ENCODE measurements at regions not wholly inside any gene's neighbourhood (a gene's known extent, or its start where the extent isn't known, plus 50 kb on each side); places are given as distances from the start of the nearest gene placed in this dataset.

DNA sequence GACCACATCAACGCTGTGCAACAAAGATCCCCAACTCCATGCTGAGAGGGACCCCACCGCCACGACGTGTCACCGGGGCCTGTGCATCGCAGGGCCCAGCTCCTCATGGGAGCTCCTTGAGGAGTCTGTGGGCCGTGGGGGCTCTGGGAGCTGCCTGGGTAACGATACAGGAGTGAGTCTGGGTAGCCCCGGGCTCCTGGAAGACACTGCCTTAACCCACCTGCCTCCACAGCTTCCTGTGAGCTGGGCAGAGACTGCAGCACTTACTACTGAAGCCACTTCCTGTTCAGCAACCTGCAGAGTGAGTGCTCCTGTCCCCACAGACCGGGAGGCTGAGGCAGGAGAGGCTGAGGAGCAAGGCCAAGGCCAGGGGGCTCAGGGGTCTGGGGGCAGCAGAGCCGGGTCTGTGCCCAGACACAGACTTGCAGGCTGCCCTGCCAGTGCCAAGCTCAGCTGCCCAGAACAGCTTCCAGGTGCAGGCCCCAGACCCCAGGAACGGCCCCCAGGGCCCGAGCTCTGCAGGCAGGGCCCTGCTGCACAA lies 226.7 kb downstream of the BRD1 start:
- DNase-seq: peak in 1 of 2 experiments; percentile 24

GRCh38 chr22:49600468-49600867 lies 227.2 kb downstream of the BRD1 start:
- no peak for DNase-seq

DNA sequence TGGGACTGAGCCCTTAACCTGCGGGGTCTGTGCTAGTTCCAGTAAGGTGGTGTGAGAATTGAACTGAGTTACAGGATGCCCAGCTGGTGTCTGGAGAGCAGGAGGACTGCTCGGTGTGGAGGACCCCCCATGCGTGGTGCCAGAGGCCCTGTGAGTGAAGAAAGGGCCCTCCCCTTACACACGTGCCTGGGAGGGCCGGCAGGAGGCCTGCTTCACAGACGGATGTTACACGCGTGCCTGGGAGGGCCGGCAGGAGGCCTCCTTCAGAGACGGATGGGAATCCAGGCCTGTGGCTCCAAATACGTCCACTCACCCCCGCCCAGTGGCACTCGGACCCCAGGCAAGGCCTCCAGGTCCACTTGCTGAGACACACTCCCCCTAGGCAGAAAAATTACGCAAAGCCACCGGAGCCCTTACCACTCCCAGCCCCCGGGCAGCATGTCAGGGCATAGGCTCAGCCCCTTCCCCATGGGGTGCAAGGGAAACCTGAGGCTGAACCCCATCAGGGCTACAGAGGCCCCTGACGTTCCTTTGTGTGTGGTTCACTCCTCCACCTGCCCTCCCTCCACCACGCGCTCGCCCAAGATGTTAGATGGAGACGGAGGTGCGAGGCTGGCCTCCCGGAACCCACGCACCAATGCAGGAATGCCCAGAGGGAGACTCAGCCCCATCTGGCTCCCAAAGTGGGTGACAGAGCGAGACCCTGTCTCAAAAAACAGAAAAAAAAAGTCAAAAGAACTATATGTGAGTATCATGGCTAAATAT lies 227.8 kb downstream of the BRD1 start:
- DNase-seq: no peak

GRCh38 chr22:49599039-49599438 lies 228.6 kb downstream of the BRD1 start:
- no peak for DNase-seq

GRCh38 chr22:49598338-49598737 lies 229.3 kb downstream of the BRD1 start:
- no peak for DNase-seq

GRCh38 chr22:49597428-49598039 lies 230.1 kb downstream of the BRD1 start:
- no peak for DNase-seq

- DNase-seq: no peak
These were observed 232.1 kb downstream of the BRD1 start for GRCh38 chr22:49595465-49596078.

DNA sequence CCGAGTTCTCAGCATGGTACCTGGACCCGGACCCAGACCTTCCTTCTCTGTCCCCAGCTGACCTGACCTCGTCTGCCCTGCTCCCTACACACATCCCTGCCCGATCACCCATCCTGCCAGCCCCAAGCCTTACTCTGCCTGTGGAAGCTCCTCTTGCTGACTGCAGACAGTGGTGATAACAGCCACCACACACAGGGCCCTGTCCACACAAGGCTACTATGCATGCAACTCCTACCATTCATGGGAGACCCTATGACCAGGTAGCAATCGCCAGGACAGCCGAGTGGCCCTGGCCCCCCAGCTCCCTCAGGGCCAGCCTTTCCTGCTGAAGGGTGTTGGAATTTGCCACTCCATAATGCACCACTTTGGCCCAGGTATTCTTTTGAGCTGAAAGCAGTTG lies 233.6 kb downstream of the BRD1 start:
- no peak for DNase-seq

DNA sequence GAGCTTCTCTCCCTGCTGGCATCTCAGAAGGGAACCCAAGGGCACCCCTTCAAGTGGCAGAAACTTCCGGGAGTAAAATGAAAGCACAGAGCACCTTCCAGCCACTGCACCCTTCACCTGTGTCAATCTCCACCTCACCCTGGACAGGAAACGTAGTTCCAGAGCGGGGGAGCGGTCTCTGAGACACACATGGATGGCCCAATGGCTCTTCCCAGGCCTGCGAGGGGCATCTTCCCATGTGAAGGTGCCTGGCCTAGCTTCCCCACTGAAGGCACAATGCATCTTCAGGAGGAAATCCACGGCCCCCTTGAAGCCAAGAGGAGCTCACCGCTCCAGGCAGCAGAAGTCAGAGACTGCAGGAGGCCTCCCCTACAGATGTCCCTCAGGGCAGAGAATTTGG lies 234.2 kb downstream of the BRD1 start:
- DNase-seq: no peak

GRCh38 chr22:49592780-49593501 lies 234.7 kb downstream of the BRD1 start:
- no peak for DNase-seq

- no peak for DNase-seq
These were observed 236.7 kb downstream of the BRD1 start for GRCh38 chr22:49590851-49591445.

DNA sequence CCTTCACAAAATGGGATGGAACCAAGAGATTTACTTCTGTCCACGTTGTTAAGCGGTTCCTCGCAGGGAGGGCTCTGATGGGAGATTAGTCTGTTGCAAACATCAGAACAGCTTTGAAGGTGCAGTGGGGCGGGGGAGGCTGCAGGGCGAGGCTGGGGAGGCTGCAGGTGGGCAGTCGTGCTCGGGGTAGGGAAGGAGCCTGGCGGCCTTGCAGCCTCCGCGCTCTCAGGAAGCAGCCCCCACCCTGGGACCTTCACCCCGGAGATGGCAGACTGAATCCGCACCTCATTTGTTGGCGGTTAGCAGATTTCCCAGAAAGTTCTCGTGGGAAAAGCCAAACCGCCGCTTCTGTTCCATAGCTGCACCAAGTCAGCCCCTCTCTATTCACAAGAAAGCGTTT lies 237.3 kb downstream of the BRD1 start:
- no peak for DNase-seq

DNA sequence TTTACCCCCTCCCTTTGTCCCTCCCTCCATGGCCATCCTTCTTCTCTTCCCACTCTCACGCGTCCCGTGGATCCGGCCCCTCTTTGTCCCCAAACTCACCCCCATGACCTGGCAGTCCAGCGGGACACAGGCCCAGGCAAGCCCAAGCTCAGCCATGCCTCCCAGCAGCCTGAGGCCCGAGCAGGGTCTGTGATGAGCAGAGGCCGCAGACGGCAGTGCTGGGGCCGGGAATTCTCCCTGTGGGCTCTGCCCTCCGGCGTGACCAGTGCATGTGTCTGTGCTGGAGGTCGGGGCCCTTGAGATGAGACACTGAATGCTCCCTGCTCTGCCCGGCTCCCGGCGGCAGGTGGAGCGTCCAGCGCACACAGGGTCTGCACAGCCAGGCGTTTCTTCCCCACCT lies 237.9 kb downstream of the BRD1 start:
- no peak for DNase-seq

GRCh38 chr22:49589301-49589700 lies 238.4 kb downstream of the BRD1 start:
- DNase-seq: no peak

GRCh38 chr22:49588739-49589138 lies 238.9 kb downstream of the BRD1 start:
- DNase-seq: no peak

DNA sequence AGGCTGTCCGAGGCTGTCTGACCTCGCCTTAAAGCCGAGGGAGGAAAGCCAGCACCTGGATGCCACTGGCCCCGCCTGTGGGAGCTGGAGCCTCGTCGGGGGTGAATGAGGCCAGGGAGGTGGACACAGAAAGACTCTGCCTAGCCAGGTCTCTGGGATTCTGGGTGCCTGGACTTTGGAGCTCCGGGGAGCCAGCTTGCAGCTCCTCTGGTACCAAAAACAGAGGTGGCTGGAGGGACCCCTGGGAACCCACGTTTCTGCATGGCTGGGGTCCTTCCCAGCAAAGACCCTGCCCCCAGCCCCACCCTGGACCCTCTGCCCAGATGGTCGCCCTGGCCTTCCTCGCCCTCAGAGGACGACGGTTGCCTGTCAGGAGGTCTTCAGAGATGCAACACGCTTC lies 239.7 kb downstream of the BRD1 start:
- DNase-seq: no peak

GRCh38 chr22:49587421-49587820 lies 240.3 kb downstream of the BRD1 start:
- no peak for DNase-seq

DNA sequence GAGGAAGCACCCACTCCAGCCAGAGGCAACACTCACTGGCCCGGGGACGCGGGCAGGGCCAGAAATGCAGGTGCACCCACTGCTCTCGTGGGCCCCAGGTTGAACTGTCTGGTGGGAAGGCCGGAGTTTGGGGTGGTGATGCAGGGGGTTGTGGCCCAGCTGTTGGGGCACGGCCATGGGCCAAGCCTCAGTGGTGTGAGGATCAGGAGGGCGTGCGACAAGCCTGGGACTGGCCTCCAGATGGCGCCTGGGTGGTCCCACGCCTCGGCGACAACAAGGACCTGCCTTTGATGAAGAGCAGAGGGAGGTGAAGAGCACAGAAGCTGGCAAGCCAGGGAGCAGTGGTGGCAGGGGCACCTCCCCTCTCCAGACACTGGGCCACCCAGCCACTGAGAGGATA lies 240.8 kb downstream of the BRD1 start:
- DNase-seq: no peak

GRCh38 chr22:49586244-49586748 lies 241.4 kb downstream of the BRD1 start:
- no peak for DNase-seq

DNA sequence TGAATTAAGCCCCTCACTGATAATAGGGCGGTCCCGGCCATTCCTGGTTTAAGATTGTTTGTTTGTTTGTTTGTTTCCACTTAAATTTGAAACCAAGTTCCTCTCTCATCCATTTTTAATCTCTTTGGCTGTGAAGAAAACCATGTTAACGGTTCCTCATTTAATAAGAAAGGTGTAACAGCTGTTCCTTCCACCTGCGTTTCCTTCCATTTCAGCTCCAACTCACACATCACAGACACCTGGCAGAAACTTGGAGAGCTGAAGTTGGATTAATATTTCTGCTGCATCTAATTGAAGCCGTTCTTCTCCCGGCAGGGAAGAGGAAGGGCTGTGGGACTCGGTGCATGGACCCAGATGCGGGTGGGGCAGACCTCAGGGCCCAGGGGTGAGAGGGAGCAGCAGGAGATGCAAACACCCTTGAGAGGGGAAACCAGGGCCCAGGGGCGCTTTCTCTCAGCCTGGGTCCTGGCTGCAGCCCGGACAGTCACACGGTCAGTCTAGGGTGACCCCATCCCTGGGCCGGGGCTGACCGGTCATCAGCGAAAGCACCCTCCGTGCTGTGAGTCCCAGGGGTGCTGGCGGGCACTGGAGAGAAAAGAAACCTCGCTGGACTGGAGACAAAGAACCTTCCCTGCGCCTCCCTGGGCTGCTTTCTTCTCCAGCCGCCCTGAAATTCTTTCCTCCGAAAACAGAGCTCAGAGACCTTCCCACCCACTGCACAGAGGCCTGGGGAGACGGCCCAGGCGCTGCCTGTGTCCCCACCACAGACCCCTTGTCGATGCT lies 242.0 kb downstream of the BRD1 start:
- no peak for DNase-seq

- DNase-seq: no peak
These were observed 243.7 kb downstream of the BRD1 start for GRCh38 chr22:49583886-49584505.

All from activated T-cell treated with anti-CD3 and anti-CD28 coated beads, Interleukin-2, amount 50 U/mL, for 48 hours (primary cell).